IPS-20b (cell line): ENCODE measurements at regions not wholly inside any gene's neighbourhood (a gene's known extent, or its start where the extent isn't known, plus 50 kb on each side); places are given as distances from the start of the nearest gene placed in this dataset.

Source experiments
- H3K27ac ChIP-seq: one replicate; pipeline ENCODE4 v1.5.1; 2013; ENCODE audit warnings: low read length
- H3K27me3 ChIP-seq: 2 replicates; pipeline ENCODE4 v1.6.1; 2013; ENCODE audit warnings: mild to moderate bottlenecking, low read length, inconsistent platforms; ENCODE audit not compliant: insufficient read depth
- H3K36me3 ChIP-seq: 2 replicates; pipeline ENCODE4 v1.6.1; 2013; ENCODE audit warnings: low read depth, mild to moderate bottlenecking, inconsistent platforms, low read length, moderate library complexity; ENCODE audit not compliant: insufficient read depth
- H3K4me1 ChIP-seq: 2 replicates; pipeline ENCODE4 v1.6.1; 2013; ENCODE audit warnings: mild to moderate bottlenecking, control low read depth, inconsistent platforms, low read length, moderate library complexity; ENCODE audit not compliant: insufficient read depth
- H3K4me3 ChIP-seq: 2 replicates; pipeline ENCODE4 v1.5.1; 2013; ENCODE audit warnings: mild to moderate bottlenecking, low read length, inconsistent platforms
- H3K9ac ChIP-seq: 2 replicates; pipeline ENCODE4 v1.6.1; 2013; ENCODE audit warnings: low read depth, mild to moderate bottlenecking, inconsistent platforms, low read length, moderate library complexity
- H3K9me3 ChIP-seq: 2 replicates; pipeline ENCODE4 v1.6.1; 2013; ENCODE audit warnings: mild to moderate bottlenecking, low read depth, low read length, inconsistent platforms; ENCODE audit not compliant: insufficient read depth

DNA sequence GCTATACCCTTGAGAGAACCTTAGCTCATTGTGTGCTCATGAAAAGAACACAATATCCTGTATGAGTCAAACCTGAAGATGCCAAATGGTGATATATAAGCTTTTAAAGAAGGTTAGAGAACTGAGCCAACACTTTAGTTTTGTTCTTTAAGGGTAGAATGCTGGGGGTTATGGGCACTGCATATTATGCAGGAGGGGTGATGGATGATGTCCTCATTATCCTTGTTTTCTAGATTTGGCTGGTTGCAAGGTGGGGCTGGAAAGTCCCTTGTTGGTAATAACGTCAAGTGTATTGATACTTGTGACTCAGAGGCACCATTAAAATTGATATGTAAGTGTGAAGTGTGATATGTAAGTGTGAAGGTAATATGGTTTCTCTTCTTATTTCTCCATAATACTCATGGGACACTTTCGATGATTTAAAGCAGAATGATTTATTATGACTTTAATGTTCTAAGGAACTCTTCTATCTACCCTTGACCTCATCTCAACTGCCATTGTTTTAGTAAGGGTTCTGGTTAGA is 113.7 kb upstream of the DTNBP1 start:
- no peaks in the 10 kb centered on the region for H3K4me1 ChIP-seq
- H3K27me3 ChIP-seq, result no peaks in the 10 kb centered on the region; the same call in 1 of the 2 replicates
- no peak overlapping the region for H3K27ac ChIP-seq
- H3K9ac ChIP-seq, result no peak overlapping the region
- H3K9me3 ChIP-seq, result no peaks in the 10 kb centered on the region
- H3K36me3 ChIP-seq, result no peaks in the 10 kb centered on the region
- no peak overlapping the region for H3K4me3 ChIP-seq

DNA sequence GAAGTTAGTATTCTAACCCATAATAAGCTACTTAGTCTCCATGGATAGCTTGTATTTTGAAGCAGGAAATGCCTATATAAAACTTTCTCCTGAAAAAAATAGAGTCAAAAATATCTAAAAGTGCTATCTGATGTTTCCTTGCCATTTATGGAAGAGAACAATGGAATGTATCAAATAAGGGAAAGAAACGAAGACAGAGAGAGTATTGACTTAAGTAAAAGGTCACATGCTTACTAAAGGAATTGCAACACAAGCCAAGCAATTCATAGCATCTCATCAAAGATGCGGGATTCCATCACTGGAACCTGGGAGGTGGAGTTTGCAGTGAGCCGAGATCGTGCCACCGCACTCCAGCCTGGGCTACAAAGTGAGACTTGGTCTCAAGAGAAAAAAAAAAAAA is 112.9 kb upstream of the DTNBP1 start:
- H3K9ac ChIP-seq, result no peak overlapping the region
- H3K36me3 ChIP-seq, result no peaks in the 10 kb centered on the region
- no peak overlapping the region for H3K4me3 ChIP-seq
- no peak overlapping the region for H3K27ac ChIP-seq
- no peaks in the 10 kb centered on the region for H3K9me3 ChIP-seq
- no peaks in the 10 kb centered on the region for H3K27me3 ChIP-seq
- no peaks in the 10 kb centered on the region for H3K4me1 ChIP-seq

DNA sequence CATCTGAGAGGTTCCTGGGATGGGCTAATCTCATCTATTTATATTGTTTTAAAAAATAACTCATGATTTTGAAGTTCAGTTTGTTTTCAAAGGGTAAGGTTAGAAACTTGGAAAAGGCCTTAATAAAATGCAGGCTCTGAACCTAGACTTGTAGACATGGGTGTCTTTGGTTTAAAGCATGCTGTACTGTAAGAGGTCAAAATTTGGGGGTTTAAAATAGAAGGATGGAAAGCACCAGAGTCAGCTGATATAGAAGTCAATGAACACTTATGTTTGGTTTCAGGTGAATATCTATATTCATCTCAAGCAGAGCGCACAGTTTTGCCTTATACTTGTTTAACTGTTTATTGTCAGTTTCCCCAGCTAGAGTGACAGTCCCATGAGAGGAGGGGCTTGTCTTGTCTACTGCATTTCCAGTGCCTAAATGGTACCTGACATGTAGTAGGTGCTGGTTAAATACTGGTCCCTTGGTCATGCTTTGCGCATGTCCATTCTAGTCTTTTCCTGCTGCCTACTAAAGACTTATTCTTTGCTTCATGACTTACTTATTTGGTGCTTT is 112.3 kb upstream of the DTNBP1 start:
- no peaks in the 10 kb centered on the region for H3K27me3 ChIP-seq
- no peak overlapping the region for H3K4me3 ChIP-seq
- H3K9me3 ChIP-seq, result no peaks in the 10 kb centered on the region
- no peak overlapping the region for H3K9ac ChIP-seq
- no peak overlapping the region for H3K27ac ChIP-seq
- no peaks in the 10 kb centered on the region for H3K4me1 ChIP-seq
- H3K36me3 ChIP-seq, result no peaks in the 10 kb centered on the region

DNA sequence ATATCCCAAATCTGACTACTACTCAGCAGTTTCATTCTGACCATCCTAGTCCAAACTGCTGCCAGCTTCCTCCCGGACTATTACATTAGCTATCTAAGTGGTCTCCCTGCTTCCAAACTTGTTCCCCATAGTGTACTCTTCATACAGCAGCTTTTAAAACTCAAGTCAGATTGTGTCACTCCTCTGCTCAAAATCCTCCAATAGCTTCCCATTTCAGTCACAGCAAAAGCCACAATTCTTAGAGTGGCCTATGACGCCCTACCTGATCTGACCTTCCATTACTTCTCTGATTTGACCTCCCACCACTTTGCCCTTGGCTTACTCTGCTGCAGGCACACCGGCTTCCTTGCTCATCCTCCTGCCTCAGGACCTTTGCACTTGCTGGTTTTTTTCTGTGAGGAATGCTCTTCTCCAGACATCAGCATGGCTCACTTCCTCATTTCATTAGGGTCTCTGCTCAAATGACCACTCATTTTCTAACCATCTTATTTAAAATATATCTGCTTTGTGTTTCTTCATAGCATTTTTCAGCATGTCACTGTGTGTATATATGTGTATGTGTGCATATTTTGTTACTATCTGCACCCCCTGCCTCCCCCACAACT is 111.1 kb upstream of the DTNBP1 start:
- Histone ChIP-seq H3K4me3 (no peak overlapping the region), H3K27ac (no peak overlapping the region), H3K27me3 (no peaks in the 10 kb centered on the region), H3K9ac (no peak overlapping the region), H3K4me1 (no peaks in the 10 kb centered on the region), H3K36me3 (no peaks in the 10 kb centered on the region), H3K9me3 (no peaks in the 10 kb centered on the region)

DNA sequence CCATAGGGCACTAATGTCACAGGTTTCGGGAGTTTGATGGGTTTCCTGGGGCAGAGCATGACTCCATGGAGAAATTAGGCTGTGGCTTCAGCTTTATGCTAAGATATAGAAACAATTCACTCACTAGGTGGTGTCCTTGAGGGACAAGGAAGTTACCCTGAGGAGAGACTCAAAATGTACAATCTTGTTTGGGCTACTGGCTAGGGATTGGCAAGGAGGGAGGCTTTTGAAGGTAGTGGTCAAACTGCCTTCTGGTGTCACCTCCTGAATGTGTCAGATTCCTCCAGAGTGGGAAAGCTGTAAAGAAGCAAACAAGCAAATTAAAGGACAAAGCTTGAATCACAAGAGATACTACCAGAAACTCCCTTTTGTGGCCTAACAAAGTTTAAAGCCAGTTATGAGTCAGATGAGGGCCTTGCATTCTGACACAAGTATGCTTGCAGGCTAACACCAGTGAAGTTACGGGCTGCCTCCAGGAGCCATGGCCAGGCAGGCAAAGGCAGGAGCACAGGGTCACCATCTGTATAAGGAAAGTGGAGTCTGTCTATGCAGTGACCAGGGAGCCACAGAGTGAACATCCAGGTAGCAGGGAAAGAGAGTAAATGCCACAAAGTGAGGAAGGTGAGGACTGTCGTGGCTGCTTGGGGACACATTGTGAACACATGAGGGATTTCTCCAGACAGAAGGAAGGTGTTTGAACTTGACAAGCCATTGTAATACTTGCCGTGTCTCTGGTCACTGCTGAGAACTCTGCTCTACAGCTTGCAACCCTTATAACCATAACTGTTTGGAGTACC is 107.7 kb upstream of the DTNBP1 start:
- H3K4me3 ChIP-seq, result no peak overlapping the region
- no peak overlapping the region for H3K9ac ChIP-seq
- H3K27me3 ChIP-seq, result no peaks in the 10 kb centered on the region
- no peaks in the 10 kb centered on the region for H3K4me1 ChIP-seq
- H3K36me3 ChIP-seq, result no peaks in the 10 kb centered on the region
- no peak overlapping the region for H3K27ac ChIP-seq
- H3K9me3 ChIP-seq, result no peaks in the 10 kb centered on the region

DNA sequence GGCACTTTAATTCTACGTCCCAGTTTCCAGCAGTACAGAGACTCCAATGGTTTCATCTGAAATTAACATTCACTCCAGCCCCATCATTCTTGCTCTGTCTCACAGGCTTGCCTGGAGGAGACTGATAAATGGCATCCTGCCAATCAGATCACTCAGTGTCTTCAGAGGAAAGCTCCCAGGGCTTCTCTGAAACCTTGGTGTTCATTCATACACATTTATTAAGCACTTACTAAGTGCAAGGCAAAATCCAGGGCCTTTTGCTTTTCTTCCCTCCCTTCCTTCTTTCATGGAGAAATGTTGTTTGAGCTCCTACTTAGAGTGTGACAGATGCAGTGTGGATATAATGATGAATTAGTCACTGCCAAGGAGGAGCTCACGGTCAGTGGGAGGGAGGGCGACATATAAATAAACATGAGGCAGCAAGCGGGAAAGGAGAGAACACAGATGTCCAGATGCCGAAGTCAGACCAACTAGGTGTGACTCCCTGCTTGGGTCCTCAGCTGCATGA is 106.7 kb upstream of the DTNBP1 start:
- no peaks in the 10 kb centered on the region for H3K4me1 ChIP-seq
- H3K9ac ChIP-seq, result no peak overlapping the region
- no peaks in the 10 kb centered on the region for H3K27me3 ChIP-seq
- no peak overlapping the region for H3K4me3 ChIP-seq
- no peak overlapping the region for H3K27ac ChIP-seq
- no peaks in the 10 kb centered on the region for H3K36me3 ChIP-seq
- no peaks in the 10 kb centered on the region for H3K9me3 ChIP-seq

DNA sequence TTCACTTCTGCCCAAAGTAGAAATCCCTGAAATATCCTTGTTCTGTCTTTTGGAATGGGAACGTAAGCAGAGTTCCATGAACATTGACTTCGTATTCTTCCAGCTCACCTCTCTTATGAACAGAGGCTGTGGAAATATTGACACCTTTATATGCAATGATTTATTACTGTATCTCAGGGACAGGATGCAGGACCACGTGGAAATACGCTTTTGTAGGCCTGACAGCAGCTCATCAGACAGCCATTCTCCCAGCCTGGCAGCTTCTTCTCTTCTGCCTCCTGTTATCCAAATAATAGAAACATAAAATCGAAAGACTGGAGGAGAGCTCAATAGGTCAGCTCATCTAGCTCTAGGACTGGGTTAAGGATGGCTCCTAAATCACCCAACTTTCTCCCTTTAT is 106.2 kb upstream of the DTNBP1 start:
- Histone ChIP-seq H3K36me3 (no peaks in the 10 kb centered on the region), H3K27me3 (no peaks in the 10 kb centered on the region), H3K9ac (no peak overlapping the region), H3K27ac (no peak overlapping the region), H3K9me3 (no peaks in the 10 kb centered on the region), H3K4me1 (peaks cover 2% of the 10 kb centered on the region; the same call in 1 of the 2 replicates), H3K4me3 (no peak overlapping the region)

DNA sequence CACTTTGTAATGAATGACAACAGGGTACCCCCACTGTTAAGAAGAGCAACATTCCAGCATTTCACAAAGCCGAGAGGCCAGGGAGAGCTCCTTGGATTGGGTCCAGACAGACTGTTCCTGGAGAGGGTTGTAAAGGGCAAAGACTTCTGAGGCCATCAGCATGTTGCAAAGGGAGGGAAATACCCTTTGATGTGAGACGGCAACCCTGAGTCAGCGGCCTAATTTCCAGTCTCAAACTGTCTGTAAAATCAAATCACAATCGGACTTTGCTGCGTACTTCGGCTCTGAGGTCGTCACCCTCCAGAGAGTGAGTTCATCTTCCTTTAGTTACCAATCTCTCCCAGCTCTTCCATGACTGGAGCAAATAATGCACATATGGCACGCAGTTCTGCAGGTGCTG is 101.0 kb upstream of the DTNBP1 start:
- Histone ChIP-seq H3K27me3 (no peaks in the 10 kb centered on the region), H3K27ac (no peak overlapping the region), H3K4me3 (no peak overlapping the region), H3K9me3 (no peaks in the 10 kb centered on the region), H3K9ac (no peak overlapping the region), H3K36me3 (no peaks in the 10 kb centered on the region), H3K4me1 (peaks cover 6% of the 10 kb centered on the region; the same call in 1 of the 2 replicates)

DNA sequence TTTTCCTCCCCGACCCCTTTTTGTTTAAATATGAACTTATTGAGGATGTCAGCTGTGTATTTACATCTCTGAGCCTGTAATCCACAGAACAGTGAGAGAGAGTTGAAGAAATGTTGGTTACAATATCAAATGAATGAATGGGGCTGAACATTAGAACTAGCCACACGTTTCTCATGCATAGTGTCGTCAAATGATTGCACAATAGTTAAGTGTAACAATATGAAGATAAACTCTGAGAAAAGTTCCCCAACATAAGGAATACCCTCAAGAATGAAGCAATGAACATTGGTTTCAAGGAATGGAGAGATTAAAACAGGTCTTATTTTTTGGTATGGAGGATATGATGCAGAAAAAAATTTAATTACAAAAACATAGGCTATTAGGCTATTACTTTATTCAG is 100.5 kb upstream of the DTNBP1 start:
- H3K27ac ChIP-seq, result no peak overlapping the region
- H3K4me1 ChIP-seq, result peaks cover 6% of the 10 kb centered on the region; the same call in 1 of the 2 replicates
- H3K36me3 ChIP-seq, result no peaks in the 10 kb centered on the region
- no peaks in the 10 kb centered on the region for H3K27me3 ChIP-seq
- H3K9me3 ChIP-seq, result no peaks in the 10 kb centered on the region
- H3K9ac ChIP-seq, result no peak overlapping the region
- H3K4me3 ChIP-seq, result no peak overlapping the region

DNA sequence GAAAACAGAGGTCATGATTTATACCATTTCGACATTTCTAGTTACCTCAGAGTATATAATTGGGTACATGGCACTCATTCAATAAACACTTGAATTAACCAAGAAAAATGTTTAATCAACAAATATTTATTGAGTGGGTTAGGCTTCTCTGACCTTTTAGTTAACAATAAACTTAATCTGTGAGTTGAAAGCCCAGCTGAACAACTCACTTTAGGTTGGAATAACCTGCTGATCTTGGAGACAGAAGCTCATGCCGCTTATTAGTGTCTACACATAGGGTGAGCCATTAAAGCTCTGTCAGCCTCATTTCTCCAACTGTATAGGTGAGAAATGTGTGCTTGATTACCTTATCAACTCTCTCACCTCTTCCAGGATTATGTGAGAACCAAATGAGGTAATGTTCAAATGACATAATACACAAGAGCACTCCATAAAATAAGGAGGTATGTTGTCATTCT is 98.2 kb upstream of the DTNBP1 start:
- Histone ChIP-seq H3K36me3 (no peaks in the 10 kb centered on the region), H3K4me3 (no peak overlapping the region), H3K27ac (no peak overlapping the region), H3K4me1 (peaks cover 6% of the 10 kb centered on the region; the same call in 1 of the 2 replicates), H3K9ac (no peak overlapping the region), H3K9me3 (no peaks in the 10 kb centered on the region), H3K27me3 (no peaks in the 10 kb centered on the region)

DNA sequence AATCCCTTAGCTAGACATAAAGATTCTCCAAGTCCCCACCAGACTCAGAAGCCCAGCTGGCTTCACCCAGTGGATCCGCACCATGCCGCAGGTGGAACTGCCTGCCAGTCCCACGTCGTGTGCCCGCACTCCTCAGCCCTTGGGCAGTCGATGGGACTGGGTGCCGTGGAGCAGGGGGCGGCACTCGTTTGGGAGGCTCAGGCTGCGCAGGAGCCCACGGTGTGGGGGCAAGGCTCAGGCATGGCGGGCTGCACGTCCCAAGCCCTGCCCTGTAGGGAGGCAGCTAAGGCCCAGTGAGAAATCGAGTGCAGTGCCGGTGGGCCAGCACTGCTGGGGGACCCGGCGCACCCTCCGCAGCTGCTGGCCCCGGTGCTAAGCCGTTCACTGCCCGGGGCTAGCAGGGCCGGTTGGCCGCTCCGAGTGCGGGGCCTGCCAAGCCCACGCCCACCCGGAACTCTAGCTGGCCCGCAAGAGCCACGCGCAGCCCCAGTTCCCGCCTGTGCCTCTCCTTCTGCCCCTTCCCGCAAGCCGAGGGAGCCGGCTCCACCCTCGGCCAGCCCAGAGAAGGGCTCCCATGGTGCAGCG is 95.9 kb upstream of the DTNBP1 start:
- no peak overlapping the region for H3K4me3 ChIP-seq
- H3K4me1 ChIP-seq, result peaks cover 1% of the 10 kb centered on the region; the same call in 1 of the 2 replicates
- H3K9me3 ChIP-seq, result no peaks in the 10 kb centered on the region
- no peaks in the 10 kb centered on the region for H3K27me3 ChIP-seq
- H3K27ac ChIP-seq, result no peak overlapping the region
- H3K36me3 ChIP-seq, result no peaks in the 10 kb centered on the region
- no peak overlapping the region for H3K9ac ChIP-seq
